Brain microvascular endothelial cell (primary cell): ENCODE measurements at regions not wholly inside any gene's neighbourhood (a gene's known extent, or its start where the extent isn't known, plus 50 kb on each side); places are given as distances from the start of the nearest gene placed in this dataset.

Experiments used
- DNase-seq: peaks from one replicate; pipeline ENCODE4 v3.0.0-alpha.2; 2020
- H3K27ac ChIP-seq: fragments of 250-450 bp; sonication (Bioruptor Pico); 2 replicates; pipeline ENCODE4 v1.5.1; 2020; ENCODE audit warnings: mild to moderate bottlenecking, moderate library complexity
- H3K27me3 ChIP-seq: fragments of 250-450 bp; sonication (Bioruptor Pico); replicated peaks from 2 replicates; pipeline ENCODE4 v1.5.1; 2020; ENCODE audit warnings: mild to moderate bottlenecking
- H3K36me3 ChIP-seq: fragments of 250-450 bp; sonication (Bioruptor Pico); replicated peaks from 2 replicates; pipeline ENCODE4 v1.5.1; 2020; ENCODE audit warnings: mild to moderate bottlenecking
- H3K4me3 ChIP-seq: 2 replicates; pipeline ENCODE4 v1.5.1; 2011; ENCODE audit warnings: low read depth, mild to moderate bottlenecking, control low read depth, low read length, moderate library complexity
- CTCF ChIP-seq: IDR thresholded peaks from 2 replicates; pipeline ENCODE4 v1.5.1; 2011; ENCODE audit warnings: low read depth, mild to moderate bottlenecking, moderate library complexity, low read length, control low read depth, inconsistent platforms; ENCODE audit errors: missing control alignments
- in situ Hi-C: cut with HindIII; loops from 2 replicates; pipeline ENCODE4 v1.10.0; 2017; ENCODE audit warnings: low sequenced_read_pairs, low pct_ligation_motif_present

- Histone ChIP-seq H3K36me3 (no peaks in the 10 kb centered on the region), H3K27me3 (peaks cover 5% of the 10 kb centered on the region), H3K27ac (no peak overlapping the region), H3K4me3 (no peak overlapping the region)
- in situ Hi-C loops, result no loop called here
- no peak for DNase-seq
- TF ChIP-seq CTCF, result no peak
Observed at GRCh38 chr5:135711911-135712310, 122.6 kb upstream of the SLC25A48 start.

GRCh38 chr5:135710045-135710675 is 124.3 kb upstream of the SLC25A48 start:
- in situ Hi-C loops, result no loop called here
- Histone ChIP-seq H3K36me3 (no peaks in the 10 kb centered on the region), H3K27ac (no peak overlapping the region), H3K27me3 (peaks cover 5% of the 10 kb centered on the region), H3K4me3 (no peak overlapping the region)
- DNase-seq, result no peak
- no peak for TF ChIP-seq CTCF

GRCh38 chr5:135709208-135709575 is 125.3 kb upstream of the SLC25A48 start:
- Histone ChIP-seq H3K27ac (no peak overlapping the region), H3K27me3 (peaks cover 5% of the 10 kb centered on the region), H3K36me3 (no peaks in the 10 kb centered on the region), H3K4me3 (no peak overlapping the region)
- no peak for TF ChIP-seq CTCF
- DNase-seq, result no peak
- in situ Hi-C loops, result no loop called here

GRCh38 chr5:135708481-135709207 is 125.8 kb upstream of the SLC25A48 start:
- peaks cover 5% of the 10 kb centered on the region for H3K27me3 ChIP-seq
- in situ Hi-C loops, result no loop called here
- H3K4me3 ChIP-seq, result no peak overlapping the region
- H3K27ac ChIP-seq, result no peak overlapping the region
- no peak for DNase-seq
- no peak for TF ChIP-seq CTCF
- H3K36me3 ChIP-seq, result no peaks in the 10 kb centered on the region

- Histone ChIP-seq H3K27me3 (peaks cover 5% of the 10 kb centered on the region), H3K4me3 (no peak overlapping the region), H3K27ac (no peak overlapping the region), H3K36me3 (no peaks in the 10 kb centered on the region)
- no peak for DNase-seq
- TF ChIP-seq CTCF, result no peak
- in situ Hi-C loops, result no loop called here
Observed at GRCh38 chr5:135707302-135707701, 127.2 kb upstream of the SLC25A48 start.
